K562 (cell line): ENCODE measurements at regions not wholly inside any gene's neighbourhood (a gene's known extent, or its start where the extent isn't known, plus 50 kb on each side); places are given as distances from the start of the nearest gene placed in this dataset.

Experiments
- EZH2 ChIP-seq: IDR thresholded peaks from 2 replicates; pipeline ENCODE4 v1.6.1; 2012; ENCODE audit warnings: low read depth, mild to moderate bottlenecking, inconsistent platforms, low read length, borderline replicate concordance
- POLR2AphosphoS2 ChIP-seq: IDR thresholded peaks from 2 replicates; pipeline ENCODE4 v1.6.1; 2012; ENCODE audit warnings: low read length, improper control_type of control experiment
- SP2 ChIP-seq: IDR thresholded peaks from 2 replicates; pipeline ENCODE4 v1.6.1; 2011; ENCODE audit warnings: mild to moderate bottlenecking, low read depth, low read length, moderate library complexity; ENCODE audit not compliant: poor library complexity, severe bottlenecking; ENCODE audit errors: extremely low read depth
- TF ChIP-seq, protein P1 (sequence below), 3 experiments: IDR thresholded peaks in 2 of 3; conservative IDR thresholded peaks in 1 of 3; 2 replicates each; pipeline ENCODE4 v1.5.1; 2011 to 2012; ENCODE audit warnings: low read length in 3 of 3, mild to moderate bottlenecking in 3 of 3, control low read depth in 2 of 3, improper control_type of control experiment in 1 of 3, inconsistent platforms in 1 of 3, low read depth in 1 of 3, mixed read lengths in 1 of 3, moderate library complexity in 1 of 3; ENCODE audit not compliant: insufficient read depth in 2 of 3

DNA sequence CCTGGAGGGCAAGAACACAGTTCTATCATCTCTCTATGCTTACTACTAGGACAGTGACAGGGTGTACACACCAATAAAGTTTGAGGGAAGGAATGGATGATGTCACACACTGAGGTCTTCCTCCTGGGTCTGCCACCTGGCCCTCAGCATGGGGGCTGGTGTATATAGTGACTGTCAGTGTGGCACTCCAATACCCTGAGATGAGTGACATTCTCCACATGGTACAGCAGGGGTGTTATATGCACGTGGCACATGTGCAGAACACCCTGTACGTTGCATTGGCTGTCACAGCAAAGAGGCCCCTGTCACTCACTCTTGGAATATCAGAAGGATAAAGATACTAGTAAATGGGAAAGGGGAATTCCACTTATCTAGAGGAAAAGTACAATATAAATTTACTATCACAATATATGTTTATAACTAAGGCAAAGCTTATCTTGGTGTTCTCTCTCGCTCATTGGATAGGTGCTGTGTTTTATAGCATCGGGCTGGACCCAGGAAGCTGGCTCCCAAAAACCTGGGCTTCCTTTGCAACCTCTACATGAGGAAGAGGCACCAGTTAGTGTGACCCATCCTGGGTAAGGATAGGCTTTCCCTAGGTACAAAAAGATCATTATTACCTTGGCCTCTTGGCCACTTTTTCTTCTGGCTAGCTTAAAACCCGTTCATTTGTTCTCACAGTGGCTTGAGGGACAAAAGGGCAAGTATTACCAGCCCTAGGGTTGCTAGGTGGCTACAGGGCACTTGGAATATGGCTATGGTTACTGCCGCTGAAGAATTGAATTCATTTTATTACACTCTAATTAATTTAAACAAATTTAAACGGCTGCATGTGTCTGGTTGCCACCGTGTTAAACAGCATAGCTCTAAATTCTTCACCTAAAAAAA lies 54.8 kb upstream of the HES1 start:
- TF ChIP-seq POLR2AphosphoS2 (no peak), EZH2 (no peak), SP2 (no peak)
- TF ChIP-seq, protein P1, sequence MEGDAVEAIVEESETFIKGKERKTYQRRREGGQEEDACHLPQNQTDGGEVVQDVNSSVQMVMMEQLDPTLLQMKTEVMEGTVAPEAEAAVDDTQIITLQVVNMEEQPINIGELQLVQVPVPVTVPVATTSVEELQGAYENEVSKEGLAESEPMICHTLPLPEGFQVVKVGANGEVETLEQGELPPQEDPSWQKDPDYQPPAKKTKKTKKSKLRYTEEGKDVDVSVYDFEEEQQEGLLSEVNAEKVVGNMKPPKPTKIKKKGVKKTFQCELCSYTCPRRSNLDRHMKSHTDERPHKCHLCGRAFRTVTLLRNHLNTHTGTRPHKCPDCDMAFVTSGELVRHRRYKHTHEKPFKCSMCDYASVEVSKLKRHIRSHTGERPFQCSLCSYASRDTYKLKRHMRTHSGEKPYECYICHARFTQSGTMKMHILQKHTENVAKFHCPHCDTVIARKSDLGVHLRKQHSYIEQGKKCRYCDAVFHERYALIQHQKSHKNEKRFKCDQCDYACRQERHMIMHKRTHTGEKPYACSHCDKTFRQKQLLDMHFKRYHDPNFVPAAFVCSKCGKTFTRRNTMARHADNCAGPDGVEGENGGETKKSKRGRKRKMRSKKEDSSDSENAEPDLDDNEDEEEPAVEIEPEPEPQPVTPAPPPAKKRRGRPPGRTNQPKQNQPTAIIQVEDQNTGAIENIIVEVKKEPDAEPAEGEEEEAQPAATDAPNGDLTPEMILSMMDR (IDR thresholded peaks at IDR 0.05 in 2 of 3, conservative IDR thresholded peaks at IDR 0.05 in 1 of 3; ENCODE audit: insufficient read depth in 2 of 3, low read depth in 1 of 3, low read length in 3 of 3) = no peak
